ENCODE measurements at regions not wholly inside any gene's neighbourhood (a gene's known extent, or its start where the extent isn't known, plus 50 kb on each side); places are given as distances from the start of the nearest gene placed in this dataset.

DNA sequence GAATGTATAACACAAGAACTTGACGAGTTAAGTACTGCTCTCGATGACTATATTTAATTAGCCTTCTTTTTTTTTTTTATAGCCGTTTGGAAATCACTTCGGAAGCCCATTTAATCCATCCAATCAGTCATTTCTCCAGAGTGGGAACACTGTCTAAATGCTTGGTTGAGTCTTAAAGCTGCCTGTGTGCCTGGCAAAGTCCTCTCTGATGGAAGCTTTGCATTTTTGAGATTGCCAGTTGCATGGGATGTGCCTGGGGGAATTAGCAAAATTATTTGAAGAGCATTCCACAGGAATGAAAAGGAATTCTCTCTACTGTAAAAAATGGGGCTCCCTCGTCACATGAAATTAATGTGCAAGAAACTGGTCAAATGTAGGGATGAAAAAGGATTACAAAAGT is 398.8 kb upstream of the RPS6KA3 start:
- no peaks in the 10 kb centered on the region for H3K27me3 ChIP-seq (ENCODE audit: insufficient read depth, low read length)
- no peak overlapping the region for H3K9ac ChIP-seq (ENCODE audit: low read length)
- no peaks in the 10 kb centered on the region for H3K79me2 ChIP-seq (ENCODE audit: insufficient read depth, low read length)
- peak; percentile 82 for FAIRE-seq
- Mint-ChIP-seq H3K36me3 (ENCODE audit: low read depth, unreplicated experiment) (no peaks in the 10 kb centered on the region), H3K4me3 (ENCODE audit: unreplicated experiment) (no peak overlapping the region), H3K27me3 (ENCODE audit: low read depth, unreplicated experiment) (no peaks in the 10 kb centered on the region), H3K4me1 (ENCODE audit: low read depth, unreplicated experiment) (peaks cover 9% of the 10 kb centered on the region), H3K27ac (ENCODE audit: unreplicated experiment) (peak overlapping the region; percentile 58), H3K9me3 (ENCODE audit: unreplicated experiment) (no peaks in the 10 kb centered on the region)
- no peak overlapping the region for H3K27ac ChIP-seq (ENCODE audit: low read depth, low read length)
- no peaks in the 10 kb centered on the region for H4K20me1 ChIP-seq (ENCODE audit: insufficient read depth, low read length)
- no peaks in the 10 kb centered on the region for H3K36me3 ChIP-seq (ENCODE audit: insufficient read depth, low read length)
- no peaks in the 10 kb centered on the region for H3K9me3 ChIP-seq (ENCODE audit: insufficient read depth, low read depth, low read length)
- H2AFZ ChIP-seq (ENCODE audit: low read depth, low read length): no peak overlapping the region
- H3K4me2 ChIP-seq (ENCODE audit: low read length): no peak overlapping the region
- H3K4me3 ChIP-seq (ENCODE audit: insufficient read depth, low read depth, low read length): no peak overlapping the region
- H3K4me1 ChIP-seq (ENCODE audit: insufficient read depth, low read length): no peaks in the 10 kb centered on the region
- TF ChIP-seq EZH2 (IDR thresholded peaks at IDR 0.05; ENCODE audit: insufficient read depth, low read length): no peak
- TF ChIP-seq CTCF (IDR thresholded peaks at IDR 0.05; ENCODE audit: insufficient read depth, low read depth, low read length): no peak
- DNase-seq (ENCODE audit: low read depth): no peak

DNA sequence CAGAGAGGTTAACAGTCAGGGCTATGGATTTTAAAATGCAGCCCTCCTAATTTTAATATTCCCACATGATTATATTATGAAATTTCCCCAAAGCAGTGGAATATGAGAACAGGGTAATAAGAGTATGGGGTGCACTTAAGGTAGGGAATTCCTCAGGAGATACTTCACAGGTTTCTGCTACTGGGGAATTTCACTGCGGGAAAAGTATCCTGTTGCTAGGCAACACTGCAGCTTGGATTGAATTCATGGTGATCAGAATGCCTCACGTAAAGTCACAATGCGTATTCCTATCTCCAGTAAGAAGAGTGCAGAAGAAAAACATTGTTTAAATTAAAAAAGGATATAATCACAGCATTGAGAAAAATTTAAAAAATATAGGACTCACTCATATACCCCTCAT is 398.1 kb upstream of the RPS6KA3 start:
- Mint-ChIP-seq H3K4me3 (ENCODE audit: unreplicated experiment) (no peak overlapping the region), H3K4me1 (ENCODE audit: low read depth, unreplicated experiment) (peaks cover 9% of the 10 kb centered on the region), H3K27ac (ENCODE audit: unreplicated experiment) (no peak overlapping the region), H3K36me3 (ENCODE audit: low read depth, unreplicated experiment) (no peaks in the 10 kb centered on the region), H3K9me3 (ENCODE audit: unreplicated experiment) (no peaks in the 10 kb centered on the region), H3K27me3 (ENCODE audit: low read depth, unreplicated experiment) (no peaks in the 10 kb centered on the region)
- DNase-seq (ENCODE audit: low read depth) (no peak), FAIRE-seq (no peak)
- Histone ChIP-seq H4K20me1 (ENCODE audit: insufficient read depth, low read length) (no peaks in the 10 kb centered on the region), H3K9me3 (ENCODE audit: insufficient read depth, low read depth, low read length) (no peaks in the 10 kb centered on the region), H3K27ac (ENCODE audit: low read depth, low read length) (no peak overlapping the region), H2AFZ (ENCODE audit: low read depth, low read length) (no peak overlapping the region), H3K4me2 (ENCODE audit: low read length) (no peak overlapping the region), H3K4me1 (ENCODE audit: insufficient read depth, low read length) (no peaks in the 10 kb centered on the region), H3K36me3 (ENCODE audit: insufficient read depth, low read length) (no peaks in the 10 kb centered on the region), H3K79me2 (ENCODE audit: insufficient read depth, low read length) (no peaks in the 10 kb centered on the region), H3K9ac (ENCODE audit: low read length) (no peak overlapping the region), H3K27me3 (ENCODE audit: insufficient read depth, low read length) (no peaks in the 10 kb centered on the region), H3K4me3 (ENCODE audit: insufficient read depth, low read depth, low read length) (no peak overlapping the region)
- TF ChIP-seq EZH2 (IDR thresholded peaks at IDR 0.05; ENCODE audit: insufficient read depth, low read length) (no peak), CTCF (IDR thresholded peaks at IDR 0.05; ENCODE audit: insufficient read depth, low read depth, low read length) (no peak)

- no peak overlapping the region for H3K27ac ChIP-seq (ENCODE audit: low read depth, low read length)
- H3K79me2 ChIP-seq (ENCODE audit: insufficient read depth, low read length): no peaks in the 10 kb centered on the region
- no peak overlapping the region for H3K9ac ChIP-seq (ENCODE audit: low read length)
- no peaks in the 10 kb centered on the region for H3K4me1 ChIP-seq (ENCODE audit: insufficient read depth, low read length)
- H3K27ac Mint-ChIP-seq (ENCODE audit: unreplicated experiment): no peak overlapping the region
- peaks cover 9% of the 10 kb centered on the region for H3K4me1 Mint-ChIP-seq (ENCODE audit: low read depth, unreplicated experiment)
- no peaks in the 10 kb centered on the region for H3K36me3 ChIP-seq (ENCODE audit: insufficient read depth, low read length)
- H3K9me3 Mint-ChIP-seq (ENCODE audit: unreplicated experiment): no peaks in the 10 kb centered on the region
- no peak overlapping the region for H3K4me3 ChIP-seq (ENCODE audit: insufficient read depth, low read depth, low read length)
- H3K9me3 ChIP-seq (ENCODE audit: insufficient read depth, low read depth, low read length): no peaks in the 10 kb centered on the region
- no peaks in the 10 kb centered on the region for H3K27me3 ChIP-seq (ENCODE audit: insufficient read depth, low read length)
- no peak overlapping the region for H2AFZ ChIP-seq (ENCODE audit: low read depth, low read length)
- H4K20me1 ChIP-seq (ENCODE audit: insufficient read depth, low read length): no peaks in the 10 kb centered on the region
- DNase-seq (ENCODE audit: low read depth) (no peak), FAIRE-seq (no peak)
- H3K27me3 Mint-ChIP-seq (ENCODE audit: low read depth, unreplicated experiment): no peaks in the 10 kb centered on the region
- no peak overlapping the region for H3K4me2 ChIP-seq (ENCODE audit: low read length)
- no peaks in the 10 kb centered on the region for H3K36me3 Mint-ChIP-seq (ENCODE audit: low read depth, unreplicated experiment)
- TF ChIP-seq EZH2 (IDR thresholded peaks at IDR 0.05; ENCODE audit: insufficient read depth, low read length) (no peak), CTCF (IDR thresholded peaks at IDR 0.05; ENCODE audit: insufficient read depth, low read depth, low read length) (no peak)
- no peak overlapping the region for H3K4me3 Mint-ChIP-seq (ENCODE audit: unreplicated experiment)
Measured at GRCh38 chrX:20664131-20664530, 397.4 kb upstream of the RPS6KA3 start.

All from astrocyte (in vitro differentiated cells and primary cell).